GM21423 (cell line): ENCODE measurements at regions not wholly inside any gene's neighbourhood (a gene's known extent, or its start where the extent isn't known, plus 50 kb on each side); places are given as distances from the start of the nearest gene placed in this dataset.

Experiments used
- ATAC-seq: cut with Tn5 transposase; IDR thresholded peaks from one replicate; pipeline ENCODE4 v1.9.1; 2021; ENCODE audit warnings: mild to moderate bottlenecking, moderate library complexity; ENCODE audit not compliant: unreplicated experiment

DNA sequence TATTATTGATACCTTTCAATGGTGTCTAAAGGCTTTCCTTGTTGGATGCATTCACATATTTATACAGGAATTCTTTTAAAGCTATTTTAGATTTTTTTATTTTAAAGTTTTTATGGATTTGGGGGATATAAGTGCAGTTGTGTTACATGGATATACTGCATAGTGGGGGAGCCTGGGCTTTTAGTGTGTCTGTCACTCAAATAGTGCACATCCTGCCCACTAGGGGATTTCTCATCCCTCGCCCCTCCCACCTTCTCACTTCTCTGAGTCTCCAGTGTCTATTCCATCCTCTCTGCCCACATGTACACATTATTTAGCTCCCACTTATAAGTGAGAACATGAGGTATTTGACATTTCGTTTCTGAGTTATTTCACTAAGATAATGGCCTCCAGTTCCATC lies 154.0 kb upstream of the MKI67 start:
- ATAC-seq, result no peak

DNA sequence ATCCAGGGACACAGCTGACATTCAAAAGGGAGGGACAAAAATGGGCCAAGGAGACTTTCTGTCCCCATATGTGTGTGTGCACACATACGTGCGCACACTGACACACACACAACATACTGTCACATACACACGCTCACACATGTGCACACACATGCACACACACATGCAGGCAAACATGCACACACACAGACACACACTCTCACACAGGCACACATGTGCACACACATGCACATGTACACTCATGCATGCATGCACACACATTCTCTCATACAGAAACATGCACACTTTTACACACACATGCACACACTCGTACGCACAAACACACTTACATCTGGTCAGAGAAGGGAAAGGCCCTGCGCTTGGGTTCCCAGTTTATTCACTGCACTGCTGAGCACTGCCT lies 155.1 kb upstream of the MKI67 start:
- no peak for ATAC-seq

DNA sequence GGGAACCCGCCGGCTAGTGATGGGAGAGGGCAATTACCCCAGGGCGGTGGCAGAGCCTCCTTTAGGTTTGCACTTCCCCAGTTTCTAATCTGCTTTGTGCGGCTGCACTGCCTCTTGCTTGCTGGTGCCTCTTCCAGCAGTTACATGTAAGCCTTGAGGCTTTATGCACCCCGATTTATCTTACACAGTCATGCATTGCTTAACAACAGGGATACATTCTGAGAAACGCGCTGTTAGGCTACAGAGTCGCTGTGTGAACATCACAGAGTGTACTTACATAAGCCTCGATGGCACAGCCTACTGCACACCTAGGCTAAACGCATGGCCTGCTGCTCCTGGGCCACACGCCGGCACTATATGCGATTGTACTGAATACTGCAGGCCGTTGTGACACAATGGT lies 155.6 kb upstream of the MKI67 start:
- ATAC-seq, result no peak

DNA sequence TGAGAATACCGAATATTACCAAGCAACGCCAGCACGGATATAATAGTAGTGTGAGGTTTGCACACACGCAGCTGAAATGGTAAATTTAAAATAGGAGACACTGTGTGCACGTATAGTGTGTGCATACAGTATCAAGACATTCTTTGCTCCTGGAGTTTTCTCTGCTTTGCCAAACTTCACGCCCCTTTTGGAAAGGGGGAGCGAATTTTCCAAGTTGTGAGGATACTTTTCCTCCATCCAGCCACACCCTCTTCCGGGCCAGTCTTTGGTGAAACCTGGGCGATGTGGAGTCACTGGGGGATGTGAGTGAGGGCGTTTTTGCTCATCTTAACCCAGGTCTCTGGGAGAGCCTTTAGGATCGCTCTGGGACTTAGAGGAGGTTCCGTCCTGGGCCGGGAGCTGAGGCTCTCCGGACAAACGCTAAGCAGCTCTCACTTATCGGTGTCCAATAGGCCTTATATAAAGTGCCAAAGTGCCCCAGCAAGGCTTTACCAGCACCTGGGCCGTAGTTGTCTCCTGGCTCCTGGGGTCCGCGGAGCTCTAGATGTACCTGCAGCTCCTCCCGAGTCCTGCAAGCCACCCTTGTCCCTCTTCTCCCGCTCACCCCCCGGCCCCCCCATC lies 160.0 kb upstream of the MKI67 start:
- ATAC-seq, result no peak

DNA sequence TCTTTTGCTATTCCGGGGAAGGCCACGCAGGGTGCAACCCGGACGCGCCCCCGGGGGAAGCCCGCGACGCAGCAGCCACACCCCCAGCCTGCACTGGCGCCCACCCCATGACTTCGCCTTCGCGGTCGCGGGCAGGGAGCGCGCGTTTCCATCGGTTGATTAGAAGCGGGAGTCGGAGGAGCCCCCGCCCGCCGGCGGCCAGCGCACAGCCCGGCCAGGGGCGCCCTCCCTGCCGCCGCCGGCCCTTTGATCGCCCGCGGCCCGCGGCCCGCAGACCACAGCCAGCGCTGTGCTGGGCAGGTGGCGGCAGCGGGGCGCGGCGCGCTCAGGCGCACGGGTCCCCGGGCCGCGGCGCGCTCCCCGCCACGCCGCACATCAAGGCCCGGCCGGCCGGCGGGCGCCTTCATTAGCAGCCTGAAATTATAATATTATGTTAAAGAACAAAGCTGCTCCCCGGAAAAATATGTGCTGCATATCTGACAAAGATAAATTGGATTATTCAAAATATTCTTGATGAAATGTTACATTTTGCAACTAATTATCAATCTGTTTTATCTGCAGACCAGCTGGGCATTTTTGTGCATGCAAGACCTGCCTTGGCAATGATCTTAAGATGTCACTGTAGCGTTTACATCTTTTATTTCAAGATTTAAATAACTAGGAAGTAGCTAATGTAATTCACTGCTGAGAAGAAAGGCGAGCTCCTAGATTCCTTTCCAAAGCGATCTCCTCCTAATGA lies 160.7 kb upstream of the MKI67 start:
- no peak for ATAC-seq

DNA sequence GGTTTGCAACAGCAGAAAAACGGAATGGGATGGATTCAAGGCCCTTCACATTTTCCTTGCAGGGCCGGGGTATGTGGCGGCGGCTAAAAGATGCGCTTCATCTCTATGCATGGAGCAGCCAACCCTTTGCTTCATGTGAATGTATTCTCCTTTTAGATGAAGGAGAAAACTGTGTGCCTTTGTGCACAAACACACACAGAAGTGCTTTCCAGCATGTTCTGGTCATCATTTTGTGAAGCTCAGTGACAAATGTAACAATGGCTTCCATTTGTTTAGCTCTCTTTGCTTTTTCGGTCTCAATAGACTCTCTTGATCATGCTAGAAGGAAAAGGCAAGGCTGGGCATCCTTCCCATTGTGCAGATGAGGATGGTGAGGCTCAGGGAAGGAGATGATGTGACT lies 161.7 kb upstream of the MKI67 start:
- ATAC-seq, result no peak

DNA sequence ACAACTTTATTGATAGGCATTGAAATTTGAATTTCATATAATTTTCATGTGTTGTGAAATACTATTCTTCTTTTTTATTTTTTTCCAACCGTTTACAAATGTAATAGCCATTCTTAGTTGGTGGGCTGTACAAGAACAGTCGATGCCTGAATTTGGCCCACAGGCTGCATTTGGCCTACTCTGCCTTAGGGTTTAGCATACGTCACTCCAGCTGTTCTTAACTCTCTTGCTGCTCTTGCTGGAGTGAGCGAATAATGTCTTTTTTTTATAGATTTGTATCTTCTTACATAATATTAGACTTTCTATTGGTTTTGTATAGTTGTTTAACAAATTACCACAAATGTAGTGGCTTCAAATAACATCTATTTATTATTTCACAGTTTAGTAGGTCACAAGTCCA lies 163.4 kb upstream of the MKI67 start:
- no peak for ATAC-seq

DNA sequence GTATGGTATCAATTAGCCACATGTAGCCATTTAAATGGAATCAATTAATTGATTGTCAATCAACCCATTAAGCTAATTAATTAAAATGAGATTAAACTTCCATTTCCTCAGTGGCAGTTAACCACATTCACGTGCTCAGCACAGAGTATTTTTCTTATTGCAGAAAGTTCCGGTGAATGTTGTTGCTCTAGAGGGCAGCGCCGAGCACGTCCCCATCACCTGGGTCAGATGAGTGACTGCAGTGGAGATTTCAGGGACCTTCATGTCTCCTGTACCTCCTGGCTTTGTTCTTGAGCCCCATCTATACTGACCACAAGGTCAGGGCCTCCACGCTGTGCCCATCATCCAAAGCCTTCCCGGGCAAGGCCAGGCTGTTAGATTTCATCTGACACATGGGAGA lies 168.8 kb upstream of the MKI67 start:
- no peak for ATAC-seq

DNA sequence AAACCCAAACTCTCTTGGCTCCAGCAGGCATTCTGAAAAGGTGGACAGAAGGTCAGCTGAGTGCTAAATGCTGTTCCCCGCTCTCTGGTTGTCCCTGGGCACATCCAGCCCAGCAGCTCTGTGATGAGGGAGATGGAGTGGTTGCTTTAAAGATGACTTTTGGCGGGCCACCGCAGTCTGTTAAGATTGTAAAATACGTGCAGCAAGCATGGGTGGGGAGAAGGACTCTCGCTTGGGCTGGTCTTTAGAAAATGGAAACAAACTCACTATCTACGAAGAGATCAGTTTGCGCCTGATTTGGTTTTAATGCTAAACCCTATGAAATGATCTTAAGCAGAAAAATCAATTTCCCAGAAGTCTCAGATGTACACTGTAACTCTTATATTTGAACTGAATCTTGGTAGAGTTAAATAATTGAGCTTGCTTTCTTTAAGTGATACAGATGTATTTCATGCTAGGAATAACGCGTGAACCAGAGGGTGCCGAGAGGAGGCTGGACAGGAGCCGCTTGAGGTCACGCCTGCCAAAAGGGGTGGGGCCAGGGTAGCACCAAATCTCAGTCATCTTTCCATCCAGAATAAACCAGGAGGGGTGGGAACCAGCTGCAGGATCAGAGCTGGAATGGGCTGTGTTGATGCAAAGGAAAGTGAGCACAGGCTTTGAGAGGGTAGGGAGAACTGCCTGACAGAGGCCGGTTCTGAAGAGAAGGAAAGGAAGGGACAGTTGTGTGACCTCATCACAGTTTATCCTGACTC lies 170.2 kb upstream of the MKI67 start:
- no peak for ATAC-seq

DNA sequence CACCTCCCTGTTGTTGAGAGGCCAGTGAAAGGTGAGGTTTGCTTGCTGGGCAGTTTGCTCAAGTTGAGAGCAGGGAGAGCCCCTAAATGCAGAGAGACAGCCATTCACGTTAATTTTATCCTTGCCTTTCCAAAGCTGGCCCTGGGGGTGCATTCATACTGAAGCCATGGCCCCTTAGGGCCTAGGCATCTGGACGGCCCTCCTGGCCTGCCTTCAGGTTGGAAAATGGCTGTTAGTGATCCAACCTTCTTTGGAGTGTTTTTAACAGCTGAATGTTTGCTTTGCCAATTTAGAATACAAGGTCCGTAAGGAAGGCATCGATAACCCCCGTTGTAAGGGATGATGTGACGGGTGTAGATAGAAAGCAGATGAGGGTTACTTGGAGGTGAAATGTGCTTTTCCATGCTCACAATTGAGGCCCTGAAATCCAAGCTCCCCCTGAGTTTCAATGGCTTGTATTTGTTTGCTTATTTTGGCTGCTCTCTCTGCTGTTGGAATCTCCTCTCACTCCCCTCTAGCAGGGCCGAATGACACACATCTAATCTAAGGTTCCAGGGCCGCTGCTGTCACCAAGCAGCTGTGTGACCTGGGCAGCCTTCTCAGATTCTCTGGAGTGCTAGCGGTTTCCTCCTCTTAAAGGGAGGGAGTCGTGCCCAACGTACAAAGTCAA lies 171.6 kb upstream of the MKI67 start:
- no peak for ATAC-seq

DNA sequence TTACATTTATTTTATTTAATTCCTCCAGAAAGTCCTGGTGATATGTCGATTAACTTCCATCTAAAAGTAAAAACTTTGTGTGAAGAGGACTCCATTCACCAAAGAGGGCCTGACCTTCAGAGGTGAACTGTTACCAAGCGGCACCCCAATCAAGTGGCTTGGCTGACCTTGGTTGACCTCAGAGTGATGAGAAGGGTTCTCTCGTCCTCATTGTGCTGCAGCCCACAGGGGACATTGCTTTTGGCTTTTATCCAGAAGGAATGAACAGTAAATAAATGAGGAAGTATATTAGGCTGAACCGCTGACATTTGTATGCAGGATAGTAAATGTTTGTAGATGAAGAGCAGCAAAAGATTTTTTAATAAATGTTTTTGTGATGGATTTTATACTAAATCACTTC lies 172.4 kb upstream of the MKI67 start:
- ATAC-seq, result no peak

DNA sequence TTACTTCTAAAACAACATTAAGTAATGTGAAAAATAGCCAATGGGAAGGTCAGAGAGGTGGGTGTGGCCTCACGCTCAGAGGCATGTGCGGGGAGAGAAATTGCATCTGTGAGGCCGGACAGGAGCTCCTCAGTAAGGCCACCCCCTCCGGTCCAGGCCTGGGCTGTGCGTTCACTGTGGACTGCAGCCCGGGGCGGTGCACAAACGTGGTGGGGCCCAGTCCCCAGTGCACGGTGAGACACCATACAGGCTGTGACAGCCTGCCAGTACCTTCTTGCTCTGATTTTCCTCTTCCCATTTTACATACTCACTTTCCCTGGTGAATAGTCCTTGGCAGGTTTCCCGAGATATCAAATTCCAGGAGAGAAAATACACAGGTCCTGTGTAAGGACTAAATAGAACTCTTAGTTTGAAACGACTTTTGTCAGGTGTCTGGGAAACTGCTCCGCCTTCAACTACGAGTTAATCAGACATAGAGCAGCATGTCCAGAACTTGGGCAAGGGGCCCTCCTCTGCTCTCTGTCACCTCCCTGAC lies 174.1 kb upstream of the MKI67 start:
- no peak for ATAC-seq

DNA sequence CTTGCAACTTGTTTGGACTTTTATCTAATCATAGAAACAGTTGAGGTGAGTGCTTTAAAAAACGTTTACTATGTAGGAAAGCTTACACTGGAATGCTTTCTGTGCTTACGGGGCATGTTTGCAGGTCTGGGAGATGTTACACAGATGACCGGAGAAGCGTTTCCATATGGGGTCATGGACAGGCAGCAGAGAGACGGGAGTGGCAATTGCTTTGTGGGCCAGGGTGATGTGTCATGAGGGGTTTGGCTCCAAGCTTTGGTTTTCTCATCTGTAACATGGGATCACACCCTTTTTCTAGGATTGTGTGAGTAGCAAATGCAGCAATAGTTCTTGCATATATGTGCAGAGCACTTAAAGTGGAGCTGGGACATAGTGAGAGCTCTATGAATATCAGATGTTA lies 174.8 kb upstream of the MKI67 start:
- ATAC-seq, result no peak

DNA sequence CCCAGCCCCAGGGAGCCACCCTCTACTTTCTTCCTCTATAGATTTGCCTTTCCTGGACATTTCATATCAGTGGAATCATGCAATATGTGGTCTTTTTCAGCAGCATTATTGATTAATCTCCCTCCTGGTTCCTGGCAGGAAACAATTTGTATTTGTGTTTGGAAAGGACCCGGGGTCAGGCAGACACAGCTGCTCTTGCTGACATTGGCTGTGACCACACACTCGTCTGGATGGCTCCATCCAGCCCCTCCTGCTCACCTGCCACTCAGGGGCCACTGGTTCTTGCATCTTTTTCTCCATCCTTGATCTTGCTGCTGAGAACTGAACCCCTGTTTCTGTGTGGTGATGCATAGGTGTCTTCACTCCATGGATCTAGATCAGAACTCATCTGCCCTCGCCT lies 176.6 kb upstream of the MKI67 start:
- ATAC-seq, result no peak

DNA sequence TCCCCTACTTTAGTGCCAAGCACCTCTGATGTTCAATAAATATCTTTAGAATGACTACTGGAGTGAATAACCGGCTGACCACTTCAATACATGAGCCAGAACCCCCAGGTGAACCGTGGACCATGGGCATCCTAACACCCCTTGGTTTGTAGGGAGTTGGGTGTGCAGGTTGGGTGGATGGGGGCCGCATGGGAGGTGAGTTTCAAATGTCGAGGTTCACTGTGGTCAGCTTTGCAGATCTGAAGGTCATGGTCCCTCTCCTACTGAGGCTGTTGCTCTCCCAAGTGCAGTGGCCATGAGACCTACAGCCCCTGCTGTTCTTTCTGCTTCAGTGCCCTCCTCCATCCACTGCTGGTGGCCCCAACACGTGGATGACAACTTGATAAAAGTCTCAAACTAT lies 178.0 kb upstream of the MKI67 start:
- ATAC-seq, result no peak

DNA sequence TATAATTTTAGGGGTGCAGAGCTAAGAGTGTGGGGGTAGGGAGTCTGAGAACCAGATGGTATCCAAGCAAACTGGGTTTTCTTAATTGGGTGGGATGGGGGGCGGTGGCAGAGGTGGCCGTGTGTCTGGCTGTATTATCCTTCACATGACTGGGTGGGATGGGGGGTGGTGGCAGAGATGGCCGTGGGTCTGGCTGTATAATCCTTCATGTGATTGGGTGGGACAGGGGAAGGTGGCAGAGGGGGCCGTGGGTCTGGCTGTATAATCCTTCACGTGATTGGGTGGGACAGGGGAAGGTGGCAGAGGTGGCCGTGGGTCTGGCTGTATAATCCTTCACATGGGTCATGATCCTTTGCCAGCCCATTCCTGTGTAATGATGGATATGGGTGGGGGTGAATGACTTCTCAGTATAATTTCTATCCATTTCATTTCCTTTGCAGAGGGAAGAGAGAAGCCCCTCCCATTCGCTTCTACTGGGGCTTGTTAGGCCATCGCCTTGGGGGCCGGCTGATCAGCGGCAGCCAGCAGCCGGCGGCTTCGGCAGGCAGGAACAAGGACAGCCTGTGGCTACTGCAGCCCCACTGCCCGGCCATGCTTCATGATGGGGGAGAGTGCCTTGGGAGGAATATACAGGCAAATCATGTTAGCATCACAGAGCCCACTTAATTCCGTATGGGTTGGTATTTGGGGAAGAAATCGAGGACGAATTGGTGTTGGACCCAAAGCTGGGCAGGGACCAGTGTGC lies 179.6 kb upstream of the MKI67 start:
- no peak for ATAC-seq

DNA sequence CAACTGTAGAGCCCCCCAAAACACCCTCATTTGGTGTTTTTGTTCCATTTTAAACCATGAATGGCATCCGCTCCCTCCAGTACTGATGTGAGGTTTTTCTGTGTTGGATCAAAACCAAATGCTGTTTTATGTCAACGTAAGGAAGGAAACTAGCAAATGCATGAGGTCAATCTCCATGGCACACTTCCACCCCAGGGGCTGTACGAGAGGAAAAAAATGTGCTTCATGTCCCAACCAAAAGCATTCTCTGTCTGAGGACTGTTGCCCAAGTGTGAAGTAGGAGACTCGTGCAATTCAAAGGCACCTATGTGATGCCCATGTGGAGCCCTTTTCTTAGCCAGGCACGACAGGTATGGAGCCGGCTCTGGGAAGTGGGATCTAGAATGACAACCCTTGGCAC lies 180.3 kb upstream of the MKI67 start:
- no peak for ATAC-seq

DNA sequence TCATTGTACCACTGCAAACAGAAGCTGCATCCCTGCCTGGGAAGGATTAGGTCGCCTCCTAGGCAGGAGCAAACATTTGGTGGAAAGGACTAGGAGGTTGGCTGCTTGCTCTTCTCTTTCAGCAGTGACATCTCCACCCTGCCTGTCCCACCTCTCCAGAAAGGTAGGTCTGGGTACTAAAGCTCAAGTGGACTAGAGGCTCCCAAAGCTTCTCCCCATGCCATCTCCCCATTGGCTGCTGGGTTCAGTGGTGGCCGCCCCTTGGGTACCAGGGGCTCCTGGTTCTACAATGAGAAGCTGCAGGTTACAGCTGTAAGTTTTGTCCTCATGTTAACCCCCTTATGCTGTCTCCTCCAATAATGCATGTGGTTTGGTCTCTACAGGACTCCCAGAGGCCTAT lies 180.7 kb upstream of the MKI67 start:
- ATAC-seq, result no peak

DNA sequence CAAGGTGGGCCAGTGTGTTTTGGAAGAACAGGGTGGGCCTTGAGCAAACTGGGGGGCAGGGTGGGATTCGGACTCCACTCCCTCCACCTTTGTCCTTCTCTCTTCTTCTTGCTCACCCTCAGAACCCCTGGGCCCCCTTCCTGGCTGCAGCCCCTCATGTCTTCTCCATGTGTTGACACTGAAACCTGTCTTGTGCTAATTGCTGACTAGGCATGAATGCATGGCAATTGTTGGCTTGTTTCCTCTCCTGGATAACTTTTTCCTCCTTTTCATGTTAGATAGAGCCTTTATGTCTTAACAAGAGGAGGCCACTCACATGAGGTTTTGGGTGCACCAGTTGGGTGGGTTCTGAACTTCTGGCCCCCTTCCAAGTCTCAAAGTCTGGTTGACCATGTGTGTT lies 181.6 kb upstream of the MKI67 start:
- ATAC-seq, result no peak

DNA sequence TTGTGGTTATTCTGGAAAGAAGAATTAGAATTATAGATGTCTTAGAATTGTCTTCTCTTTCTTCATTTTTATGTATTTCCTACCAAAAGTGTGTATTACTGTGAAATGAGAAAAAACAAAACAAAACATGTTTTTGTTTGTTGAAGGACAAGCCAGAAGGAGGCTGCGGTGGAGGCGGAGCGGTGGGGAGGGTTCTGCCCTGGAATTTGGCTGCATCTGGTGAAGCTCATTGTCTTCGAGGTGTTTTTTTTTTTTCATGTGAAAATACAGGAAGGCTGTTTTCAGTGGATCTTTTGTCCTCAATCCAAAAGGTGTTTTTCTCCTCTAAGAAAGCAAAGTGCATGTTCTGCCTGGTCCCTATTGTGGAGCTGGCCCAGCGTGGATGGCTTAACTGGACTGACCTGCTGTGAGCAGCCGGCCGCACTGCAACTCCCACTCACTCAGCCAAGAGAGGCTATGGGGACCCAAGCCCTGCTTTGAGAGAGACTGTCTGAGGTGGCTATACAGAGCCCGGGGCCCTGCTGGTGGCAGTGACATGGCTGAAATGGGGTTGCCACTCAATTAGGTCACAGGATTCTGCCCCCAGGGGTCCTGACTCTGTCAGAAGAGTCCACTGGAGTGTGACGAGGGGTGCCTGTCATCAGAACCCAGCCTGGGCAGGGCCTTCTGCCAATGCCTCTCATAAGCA lies 184.9 kb upstream of the MKI67 start:
- no peak for ATAC-seq
